Adrenal gland (tissue), 5 donors: ENCODE measurements at regions not wholly inside any gene's neighbourhood (a gene's known extent, or its start where the extent isn't known, plus 50 kb on each side); places are given as distances from the start of the nearest gene placed in this dataset.

Experiments used
- CTCF ChIP-seq, 6 experiments: fragments of 450-650 bp in 4 of 6; fragments of 200-600 bp in 2 of 6; sonication (generic) in 1 of 6; IDR thresholded peaks; 1 replicate in 5 of 6; 2 replicates in 1 of 6; pipeline versions ENCODE4 v1.5.1 to v1.8.0; 2016 to 2021; ENCODE audit warnings: antibody characterized with exemption in 6 of 6, mild to moderate bottlenecking in 2 of 6, moderate library complexity in 1 of 6
- POLR2A ChIP-seq, 2 donors: fragments of 450-650 bp; IDR thresholded peaks; one replicate each; pipeline ENCODE4 v1.6.1; 2017; ENCODE audit warnings: antibody characterized with exemption in 2 of 2, mild to moderate bottlenecking in 2 of 2, moderate library complexity in 1 of 2
- donor health status: DM: no; HTN: no; CAD: no.

GRCh38 chr1:185464777-185465176 lies 147.7 kb upstream of the IVNS1ABP start:
- TF ChIP-seq POLR2A (IDR thresholded peaks at IDR 0.05) (no peak), CTCF (IDR thresholded peaks at IDR 0.05) (no peak)
